Keratinocyte (primary cell): ENCODE measurements at regions not wholly inside any gene's neighbourhood (a gene's known extent, or its start where the extent isn't known, plus 50 kb on each side); places are given as distances from the start of the nearest gene placed in this dataset.

ENCODE experiments used
- DNase-seq: peaks from one replicate; pipeline ENCODE4 v3.0.0-alpha.2; 2011; ENCODE audit warnings: low read depth, missing footprints, low spot score
- FAIRE-seq: peaks from 2 replicates; lab custom pipeline; 2011; peaks lifted over from hg19 to GRCh38; lab: Jason Lieb, UNC
- H2AFZ ChIP-seq: 2 replicates; pipeline ENCODE4 v1.6.0; 2012; ENCODE audit warnings: low read length, control low read depth, inconsistent platforms; ENCODE audit not compliant: control insufficient read depth
- H3K27ac ChIP-seq: 2 replicates; pipeline ENCODE4 v1.5.1; 2011; ENCODE audit warnings: low read length; ENCODE audit not compliant: control insufficient read depth, insufficient read depth
- H3K27me3 ChIP-seq: 3 replicates; pipeline ENCODE4 v1.6.0; 2011; ENCODE audit warnings: low read length; ENCODE audit not compliant: control insufficient read depth, insufficient read depth; ENCODE audit errors: extremely low read depth
- H3K36me3 ChIP-seq, 2 experiments: 2 replicates in 1 of 2; 3 replicates in 1 of 2; pipeline ENCODE4 v1.5.1; 2011; ENCODE audit warnings: low read length in 2 of 2, mild to moderate bottlenecking in 1 of 2; ENCODE audit not compliant: control insufficient read depth in 2 of 2, insufficient read depth in 2 of 2; ENCODE audit errors: extremely low read depth in 1 of 2
- H3K4me1 ChIP-seq: 3 replicates; pipeline ENCODE4 v1.5.1; 2011; ENCODE audit warnings: low read length; ENCODE audit not compliant: control insufficient read depth, insufficient read depth; ENCODE audit errors: extremely low read depth
- H3K4me2 ChIP-seq: 3 replicates; pipeline ENCODE4 v1.6.0; 2011; ENCODE audit warnings: low read depth, low read length; ENCODE audit not compliant: control insufficient read depth, insufficient read depth; ENCODE audit errors: extremely low read depth
- H3K4me3 ChIP-seq, 3 experiments: fragments of 200-600 bp in 1 of 3; sonication (generic) in 1 of 3; 2 replicates in 2 of 3; 3 replicates in 1 of 3; pipeline ENCODE4 v1.5.1; 2011 to 2016; ENCODE audit warnings: low read length in 3 of 3, mild to moderate bottlenecking in 3 of 3, control low read depth in 2 of 3, inconsistent platforms in 1 of 3, low read depth in 1 of 3, mixed read lengths in 1 of 3, mixed run types in 1 of 3, moderate library complexity in 1 of 3; ENCODE audit not compliant: control insufficient read depth in 2 of 3, insufficient read depth in 2 of 3; ENCODE audit errors: extremely low read depth in 1 of 3
- H3K79me2 ChIP-seq: 2 replicates; pipeline ENCODE4 v1.6.0; 2012; ENCODE audit warnings: low read length; ENCODE audit not compliant: control insufficient read depth, insufficient read depth
- H3K9ac ChIP-seq: 3 replicates; pipeline ENCODE4 v1.6.0; 2011; ENCODE audit warnings: low read length; ENCODE audit not compliant: control insufficient read depth, insufficient read depth; ENCODE audit errors: extremely low read depth
- H3K9me1 ChIP-seq: 3 replicates; pipeline ENCODE4 v1.6.0; 2011; ENCODE audit warnings: low read length; ENCODE audit not compliant: control insufficient read depth, insufficient read depth; ENCODE audit errors: extremely low read depth
- H3K9me3 ChIP-seq: 2 replicates; pipeline ENCODE4 v1.5.1; 2012; ENCODE audit warnings: low read depth, low read length; ENCODE audit not compliant: control insufficient read depth
- H4K20me1 ChIP-seq: 3 replicates; pipeline ENCODE4 v1.6.0; 2011; ENCODE audit warnings: low read length; ENCODE audit not compliant: control insufficient read depth, insufficient read depth; ENCODE audit errors: extremely low read depth
- EZH2 ChIP-seq: IDR thresholded peaks from one replicate; pipeline ENCODE4 v1.6.1; 2012; ENCODE audit warnings: inconsistent platforms, mild to moderate bottlenecking, low read length, moderate library complexity
- dilution Hi-C: fragments of 300-500 bp; cut with MboI; formaldehyde crosslinking; loops from one replicate; pipeline ENCODE4 v1.7.0; 2020; ENCODE audit warnings: low sequenced_read_pairs; ENCODE audit not compliant: extremely low pct_ligation_motif_present
- TF ChIP-seq, protein P1 (sequence below), 3 experiments: IDR thresholded peaks in 1 of 3; conservative IDR thresholded peaks in 1 of 3; optimal IDR thresholded peaks in 1 of 3; 2 replicates in 2 of 3; 3 replicates in 1 of 3; pipeline versions ENCODE3 to v1.5.1; 2011; ENCODE audit warnings: low read length in 3 of 3, mild to moderate bottlenecking in 3 of 3, moderate library complexity in 2 of 3, control low read depth in 1 of 3, inconsistent platforms in 1 of 3; ENCODE audit not compliant: insufficient read depth in 2 of 3; ENCODE audit errors: extremely low read depth in 1 of 3

DNA sequence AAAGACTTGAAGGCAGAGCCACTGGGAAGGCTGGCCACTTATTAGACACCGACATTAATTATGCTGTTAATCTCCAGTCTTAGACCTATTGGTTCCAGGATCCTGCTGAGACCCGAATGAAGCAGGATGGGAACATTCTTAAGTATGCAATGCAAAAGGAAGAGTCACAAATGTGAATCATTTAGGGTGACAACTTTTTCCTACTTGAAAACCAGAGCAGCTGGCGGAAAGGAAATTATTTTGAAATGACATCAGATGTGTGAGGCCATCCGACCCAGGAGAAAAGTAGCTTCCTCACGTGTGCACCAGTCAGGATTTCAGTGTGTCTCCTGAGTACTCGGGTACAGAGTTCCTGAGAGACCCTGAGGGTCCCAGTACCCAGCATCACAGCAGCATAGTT, 222.9 kb upstream of the NCKAP5 start:
- dilution Hi-C loops, result no loop called here
- H3K9me1 ChIP-seq, result no peaks in the 10 kb centered on the region
- H3K36me3 ChIP-seq, result no peaks in the 10 kb centered on the region
- TF ChIP-seq EZH2, result no peak
- H3K9ac ChIP-seq, result no peak overlapping the region
- H2AFZ ChIP-seq, result no peak overlapping the region
- H3K4me1 ChIP-seq, result no peaks in the 10 kb centered on the region
- FAIRE-seq (no peak), DNase-seq (no peak)
- H3K79me2 ChIP-seq, result no peaks in the 10 kb centered on the region
- no peaks in the 10 kb centered on the region for H3K9me3 ChIP-seq
- no peaks in the 10 kb centered on the region for H3K27me3 ChIP-seq
- no peak overlapping the region for H3K27ac ChIP-seq
- H3K4me3 ChIP-seq, result no peak overlapping the region
- no peaks in the 10 kb centered on the region for H4K20me1 ChIP-seq
- no peak overlapping the region for H3K4me2 ChIP-seq

DNA sequence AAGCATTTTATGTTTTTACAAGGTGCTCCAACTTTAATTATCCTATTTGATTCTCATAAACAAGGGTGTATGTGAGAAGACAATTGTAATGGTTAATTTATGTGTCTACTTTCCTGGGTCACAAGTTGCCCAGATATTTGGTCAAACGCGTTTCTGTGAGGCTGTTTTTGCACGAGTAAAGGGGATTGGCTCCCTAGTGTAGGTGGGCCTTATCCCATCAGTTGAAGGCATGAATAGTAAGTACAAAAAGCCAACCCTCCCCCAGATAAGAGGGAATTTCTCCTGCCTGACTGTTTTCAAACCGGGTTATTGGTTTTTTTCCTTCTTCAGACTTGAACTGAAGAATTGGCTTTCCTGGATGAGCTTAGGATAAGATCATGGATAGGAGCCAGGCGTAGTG, 224.0 kb upstream of the NCKAP5 start:
- Histone ChIP-seq H3K27ac (no peak overlapping the region), H3K9me3 (no peaks in the 10 kb centered on the region), H3K4me3 (no peak overlapping the region), H3K27me3 (no peaks in the 10 kb centered on the region), H3K9me1 (no peaks in the 10 kb centered on the region), H2AFZ (no peak overlapping the region), H3K4me2 (no peak overlapping the region), H3K36me3 (no peaks in the 10 kb centered on the region), H3K4me1 (no peaks in the 10 kb centered on the region), H3K9ac (no peak overlapping the region), H3K79me2 (no peaks in the 10 kb centered on the region), H4K20me1 (no peaks in the 10 kb centered on the region)
- no peak for FAIRE-seq
- dilution Hi-C loops, result no loop called here
- TF ChIP-seq EZH2, result no peak
- TF ChIP-seq, protein P1, sequence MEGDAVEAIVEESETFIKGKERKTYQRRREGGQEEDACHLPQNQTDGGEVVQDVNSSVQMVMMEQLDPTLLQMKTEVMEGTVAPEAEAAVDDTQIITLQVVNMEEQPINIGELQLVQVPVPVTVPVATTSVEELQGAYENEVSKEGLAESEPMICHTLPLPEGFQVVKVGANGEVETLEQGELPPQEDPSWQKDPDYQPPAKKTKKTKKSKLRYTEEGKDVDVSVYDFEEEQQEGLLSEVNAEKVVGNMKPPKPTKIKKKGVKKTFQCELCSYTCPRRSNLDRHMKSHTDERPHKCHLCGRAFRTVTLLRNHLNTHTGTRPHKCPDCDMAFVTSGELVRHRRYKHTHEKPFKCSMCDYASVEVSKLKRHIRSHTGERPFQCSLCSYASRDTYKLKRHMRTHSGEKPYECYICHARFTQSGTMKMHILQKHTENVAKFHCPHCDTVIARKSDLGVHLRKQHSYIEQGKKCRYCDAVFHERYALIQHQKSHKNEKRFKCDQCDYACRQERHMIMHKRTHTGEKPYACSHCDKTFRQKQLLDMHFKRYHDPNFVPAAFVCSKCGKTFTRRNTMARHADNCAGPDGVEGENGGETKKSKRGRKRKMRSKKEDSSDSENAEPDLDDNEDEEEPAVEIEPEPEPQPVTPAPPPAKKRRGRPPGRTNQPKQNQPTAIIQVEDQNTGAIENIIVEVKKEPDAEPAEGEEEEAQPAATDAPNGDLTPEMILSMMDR (optimal IDR thresholded peaks at IDR 0.05 in 1 of 3, IDR thresholded peaks at IDR 0.05 in 1 of 3, conservative IDR thresholded peaks at IDR 0.05 in 1 of 3; ENCODE audit: extremely low read depth in 1 of 3, insufficient read depth in 2 of 3, low read length in 3 of 3), result no peak
- DNase-seq, result no peak

DNA sequence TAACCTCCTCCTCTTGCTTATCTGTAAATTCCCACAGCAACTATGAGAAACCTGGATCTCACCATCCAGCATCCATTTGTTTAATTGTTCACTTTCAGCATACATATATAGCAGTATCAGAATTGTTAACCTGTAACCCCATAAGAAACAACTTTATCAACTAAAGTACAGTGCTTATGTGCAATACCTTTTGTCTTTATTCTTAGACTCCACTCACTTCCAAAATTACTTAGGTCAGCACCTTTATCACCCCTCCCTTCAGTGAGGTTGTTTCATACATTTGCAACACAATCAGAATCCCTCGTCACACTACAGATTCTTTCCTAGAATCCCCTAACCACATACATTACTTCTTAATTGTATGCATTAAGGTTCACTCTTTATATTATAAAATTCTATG, 225.9 kb upstream of the NCKAP5 start:
- H3K4me3 ChIP-seq, result no peak overlapping the region
- dilution Hi-C loops, result no loop called here
- no peaks in the 10 kb centered on the region for H3K27me3 ChIP-seq

More for the DNA sequence above, 225.9 kb upstream of the NCKAP5 start:
- H3K4me1 ChIP-seq, result no peaks in the 10 kb centered on the region
- FAIRE-seq, result no peak
- H2AFZ ChIP-seq, result no peak overlapping the region
- no peaks in the 10 kb centered on the region for H3K9me1 ChIP-seq
- no peaks in the 10 kb centered on the region for H3K9me3 ChIP-seq
- no peak overlapping the region for H3K27ac ChIP-seq
- TF ChIP-seq, protein P1 (optimal IDR thresholded peaks at IDR 0.05 in 1 of 3, IDR thresholded peaks at IDR 0.05 in 1 of 3, conservative IDR thresholded peaks at IDR 0.05 in 1 of 3; ENCODE audit: extremely low read depth in 1 of 3, insufficient read depth in 2 of 3, low read length in 3 of 3), result no peak
- TF ChIP-seq EZH2, result no peak
- no peaks in the 10 kb centered on the region for H3K36me3 ChIP-seq
- no peaks in the 10 kb centered on the region for H3K79me2 ChIP-seq
- H3K9ac ChIP-seq, result no peak overlapping the region
- no peaks in the 10 kb centered on the region for H4K20me1 ChIP-seq
- no peak for DNase-seq
- H3K4me2 ChIP-seq, result no peak overlapping the region
